A549 (cell line): ENCODE measurements at regions not wholly inside any gene's neighbourhood (a gene's known extent, or its start where the extent isn't known, plus 50 kb on each side); places are given as distances from the start of the nearest gene placed in this dataset.
A peak's percentile ranks its signal among the peaks of the same experiment; 100 is the strongest.

Source experiments
- ATAC-seq, 2 experiments: fragments of 200-7000 bp in 1 of 2; fragments of >200 bp in 1 of 2; cut with Nextera tagmentation in 1 of 2; cut with Tn5 transposase in 1 of 2; 3 replicates each; pipeline versions ENCODE4 v1.8.0 to v1.9.1; 2018 to 2020; ENCODE audit warnings: mild to moderate bottlenecking in 1 of 2, moderate library complexity in 1 of 2
- CTCF ChIA-PET: fragments of 300-600 bp; sonication (Branson Sonifier 250); formaldehyde crosslinking; extraction: SDS; loops from one replicate; lab custom pipeline; 2021; ENCODE audit warnings: antibody characterized with exemption, inconsistent platforms; lab: Yijun Ruan, JAX
- POLR2A ChIA-PET: fragments of 350-600 bp; formaldehyde crosslinking; extraction: SDS; loops from one replicate; lab custom pipeline; 2021; ENCODE audit warnings: antibody characterized with exemption, inconsistent platforms; lab: Yijun Ruan, JAX
- DNase-seq, 2 experiments: peaks; one replicate each; pipeline versions ENCODE4 v3.0.0 to v3.0.0-alpha.2; 2011 to 2016; ENCODE audit warnings: low read depth in 1 of 2, low spot score in 1 of 2
- FAIRE-seq: peaks from 2 replicates; lab custom pipeline; 2011; peaks lifted over from hg19 to GRCh38; lab: Jason Lieb, UNC
- H3K27ac ChIP-seq, 2 experiments: fragments of >200 bp; sonication (Bioruptor Twin); formaldehyde crosslinking; 3 replicates each; pipeline ENCODE4 v1.5.1; 2016 to 2017
- H3K4me1 ChIP-seq: fragments of >200 bp; sonication (Bioruptor Twin); formaldehyde crosslinking; 3 replicates; pipeline ENCODE4 v1.6.1; 2016
- H3K4me2 ChIP-seq: fragments of >200 bp; sonication (Bioruptor Twin); formaldehyde crosslinking; 3 replicates; pipeline ENCODE4 v1.6.1; 2016
- H3K4me3 ChIP-seq: fragments of >200 bp; sonication (Bioruptor Twin); formaldehyde crosslinking; 3 replicates; pipeline ENCODE4 v1.5.1; 2016
- H3K9me3 ChIP-seq: fragments of >200 bp; sonication (Bioruptor Twin); formaldehyde crosslinking; 3 replicates; pipeline ENCODE4 v1.6.1; 2016
- BCL3 ChIP-seq: fragments of >200 bp; sonication (Bioruptor Twin); formaldehyde crosslinking; IDR thresholded peaks from 3 replicates; pipeline ENCODE4 v1.6.1; 2016
- BHLHE40 ChIP-seq: IDR thresholded peaks from 2 replicates; pipeline ENCODE4 v1.6.1; 2012; ENCODE audit warnings: low read depth, low read length, inconsistent platforms
- CBX8 ChIP-seq: fragments of 200-600 bp; sonication (generic); IDR thresholded peaks from 2 replicates; pipeline ENCODE4 v1.6.1; 2016
- CEBPB ChIP-seq, 2 experiments: fragments of >200 bp in 1 of 2; sonication (Bioruptor Twin) in 1 of 2; formaldehyde crosslinking in 1 of 2; IDR thresholded peaks; 2 replicates each; pipeline ENCODE4 v1.6.1; 2012 to 2016
- E2F6 ChIP-seq: IDR thresholded peaks from 2 replicates; pipeline ENCODE4 v1.6.1; 2012; ENCODE audit warnings: low read depth, borderline replicate concordance
- EHF ChIP-seq: fragments of 250-450 bp; sonication (Bioruptor Pico); IDR thresholded peaks from 2 replicates; pipeline ENCODE4 v1.5.0; 2020; ENCODE audit warnings: mild to moderate bottlenecking
- ESRRA ChIP-seq: fragments of 150-350 bp; IDR thresholded peaks from 2 replicates; pipeline ENCODE4 v1.6.1; 2014; ENCODE audit warnings: mild to moderate bottlenecking, low read length, borderline replicate concordance
- FOSL2 ChIP-seq, 2 experiments: fragments of 450-650 bp in 1 of 2; fragments of >200 bp in 1 of 2; sonication (Bioruptor Twin) in 1 of 2; formaldehyde crosslinking; IDR thresholded peaks; 2 replicates each; pipeline versions ENCODE4 v1.5.0 to v1.6.1; 2016 to 2020; ENCODE audit warnings: mild to moderate bottlenecking in 1 of 2, moderate library complexity in 1 of 2
- GATA3 ChIP-seq: IDR thresholded peaks from 2 replicates; pipeline ENCODE4 v1.6.1; 2012; ENCODE audit warnings: borderline replicate concordance
- HES2 ChIP-seq: fragments of >200 bp; sonication (Bioruptor Twin); formaldehyde crosslinking; IDR thresholded peaks from 2 replicates; pipeline ENCODE4 v1.6.1; 2016
- HOXB5 ChIP-seq: fragments of 250-450 bp; sonication (Bioruptor Pico); IDR thresholded peaks from 2 replicates; pipeline ENCODE4 v1.5.0; 2020; ENCODE audit warnings: mild to moderate bottlenecking, moderate library complexity
- JUN ChIP-seq, 2 experiments: fragments of >200 bp; sonication (Bioruptor Twin); formaldehyde crosslinking; IDR thresholded peaks; 2 replicates in 1 of 2; 3 replicates in 1 of 2; pipeline ENCODE4 v1.6.1; 2016 to 2017
- KDM1A ChIP-seq: fragments of 200-600 bp; sonication (generic); IDR thresholded peaks from 2 replicates; pipeline ENCODE4 v1.6.1; 2016; ENCODE audit warnings: low read depth, mild to moderate bottlenecking
- MAFK ChIP-seq: fragments of 450-650 bp; IDR thresholded peaks from 2 replicates; pipeline ENCODE4 v1.6.1; 2014; ENCODE audit not compliant: partially characterized antibody
- MAX ChIP-seq: IDR thresholded peaks from 2 replicates; pipeline ENCODE4 v1.6.1; 2012
- MAZ ChIP-seq: fragments of 150-350 bp; IDR thresholded peaks from 2 replicates; pipeline ENCODE4 v1.6.1; 2014; ENCODE audit warnings: antibody characterized with exemption, low read depth, low read length, borderline replicate concordance
- MYC ChIP-seq: IDR thresholded peaks from 2 replicates; pipeline ENCODE4 v1.6.1; 2012; ENCODE audit warnings: mild to moderate bottlenecking, inconsistent platforms, low read length, improper control_type of control experiment, borderline replicate concordance
- NFE2L2 ChIP-seq: fragments of 150-350 bp; conservative IDR thresholded peaks from 2 replicates; pipeline ENCODE4 v1.6.1; 2014; ENCODE audit warnings: low read length
- PBX3 ChIP-seq: IDR thresholded peaks from 2 replicates; pipeline ENCODE4 v1.6.1; 2012
- PHF8 ChIP-seq: fragments of 200-600 bp; sonication (generic); IDR thresholded peaks from 2 replicates; pipeline ENCODE4 v1.6.1; 2016; ENCODE audit warnings: low read depth, mild to moderate bottlenecking, antibody characterized with exemption, moderate library complexity, borderline replicate concordance
- RAD21 ChIP-seq, 2 experiments: fragments of >200 bp in 1 of 2; sonication (Bioruptor Twin) in 1 of 2; formaldehyde crosslinking in 1 of 2; IDR thresholded peaks in 1 of 2; conservative IDR thresholded peaks in 1 of 2; 2 replicates in 1 of 2; 3 replicates in 1 of 2; pipeline ENCODE4 v1.6.1; 2012 to 2018; ENCODE audit warnings: inconsistent platforms in 1 of 2
- RFX5 ChIP-seq: fragments of 450-650 bp; IDR thresholded peaks from 2 replicates; pipeline ENCODE4 v1.7.1; 2014; ENCODE audit warnings: antibody characterized with exemption, mild to moderate bottlenecking, moderate library complexity
- RNF2 ChIP-seq: fragments of 200-600 bp; sonication (generic); IDR thresholded peaks from 2 replicates; pipeline ENCODE4 v1.6.1; 2016; ENCODE audit warnings: low read depth, mild to moderate bottlenecking, antibody characterized with exemption, moderate library complexity, borderline replicate concordance
- TFCP2L1 ChIP-seq: fragments of 250-450 bp; sonication (Bioruptor Pico); IDR thresholded peaks from 2 replicates; pipeline ENCODE4 v1.5.0; 2021; ENCODE audit warnings: mild to moderate bottlenecking
- ZFP36 ChIP-seq: fragments of 450-650 bp; IDR thresholded peaks from 2 replicates; pipeline ENCODE4 v1.6.1; 2014; ENCODE audit warnings: borderline replicate concordance; ENCODE audit not compliant: partially characterized antibody
- ZNF302 ChIP-seq: fragments of 250-450 bp; sonication (Bioruptor Pico); IDR thresholded peaks from 2 replicates; pipeline ENCODE4 v1.9.0; 2021; ENCODE audit warnings: inconsistent platforms, mild to moderate bottlenecking, moderate library complexity
- WGBS: methylation state at CpG from one replicate; pipeline ENCODE4 v1.1.6; 2017; ENCODE audit errors: missing lambda C conversion rate; 5-methylcytosine and 5-hydroxymethylcytosine counted together
- TF ChIP-seq, protein P1 (sequence below): fragments of 200-600 bp; sonication (generic); IDR thresholded peaks from 2 replicates; pipeline ENCODE4 v1.6.1; 2016; ENCODE audit warnings: antibody characterized with exemption, mild to moderate bottlenecking, moderate library complexity

- H3K4me1 ChIP-seq, result no peaks in the 10 kb centered on the region
- ChIA-PET CTCF (no interaction called here), POLR2A (no interaction called here)
- H3K27ac ChIP-seq, result no peak overlapping the region
- H3K9me3 ChIP-seq, result no peaks in the 10 kb centered on the region
- DNase-seq, result no peak
- no peak for ATAC-seq
- no peak overlapping the region for H3K4me2 ChIP-seq
- H3K4me3 ChIP-seq, result no peak overlapping the region
- FAIRE-seq, result no peak
- no peak for TF ChIP-seq JUN (IDR thresholded peaks at IDR 0.05)
- no peak for TF ChIP-seq HES2
- TF ChIP-seq, protein P1, sequence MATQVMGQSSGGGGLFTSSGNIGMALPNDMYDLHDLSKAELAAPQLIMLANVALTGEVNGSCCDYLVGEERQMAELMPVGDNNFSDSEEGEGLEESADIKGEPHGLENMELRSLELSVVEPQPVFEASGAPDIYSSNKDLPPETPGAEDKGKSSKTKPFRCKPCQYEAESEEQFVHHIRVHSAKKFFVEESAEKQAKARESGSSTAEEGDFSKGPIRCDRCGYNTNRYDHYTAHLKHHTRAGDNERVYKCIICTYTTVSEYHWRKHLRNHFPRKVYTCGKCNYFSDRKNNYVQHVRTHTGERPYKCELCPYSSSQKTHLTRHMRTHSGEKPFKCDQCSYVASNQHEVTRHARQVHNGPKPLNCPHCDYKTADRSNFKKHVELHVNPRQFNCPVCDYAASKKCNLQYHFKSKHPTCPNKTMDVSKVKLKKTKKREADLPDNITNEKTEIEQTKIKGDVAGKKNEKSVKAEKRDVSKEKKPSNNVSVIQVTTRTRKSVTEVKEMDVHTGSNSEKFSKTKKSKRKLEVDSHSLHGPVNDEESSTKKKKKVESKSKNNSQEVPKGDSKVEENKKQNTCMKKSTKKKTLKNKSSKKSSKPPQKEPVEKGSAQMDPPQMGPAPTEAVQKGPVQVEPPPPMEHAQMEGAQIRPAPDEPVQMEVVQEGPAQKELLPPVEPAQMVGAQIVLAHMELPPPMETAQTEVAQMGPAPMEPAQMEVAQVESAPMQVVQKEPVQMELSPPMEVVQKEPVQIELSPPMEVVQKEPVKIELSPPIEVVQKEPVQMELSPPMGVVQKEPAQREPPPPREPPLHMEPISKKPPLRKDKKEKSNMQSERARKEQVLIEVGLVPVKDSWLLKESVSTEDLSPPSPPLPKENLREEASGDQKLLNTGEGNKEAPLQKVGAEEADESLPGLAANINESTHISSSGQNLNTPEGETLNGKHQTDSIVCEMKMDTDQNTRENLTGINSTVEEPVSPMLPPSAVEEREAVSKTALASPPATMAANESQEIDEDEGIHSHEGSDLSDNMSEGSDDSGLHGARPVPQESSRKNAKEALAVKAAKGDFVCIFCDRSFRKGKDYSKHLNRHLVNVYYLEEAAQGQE, result no peak
- TF ChIP-seq MAFK, result no peak
- TF ChIP-seq MAZ, result no peak
- TF ChIP-seq PBX3, result no peak
- TF ChIP-seq BHLHE40, result no peak
- TF ChIP-seq FOSL2 (IDR thresholded peaks at IDR 0.05), result no peak
- TF ChIP-seq FOSL2 (CRISPR knock-in tag; IDR thresholded peaks at IDR 0.05), result no peak
- TF ChIP-seq E2F6, result no peak
- TF ChIP-seq KDM1A, result no peak
- TF ChIP-seq RFX5, result no peak
- no peak for TF ChIP-seq ZFP36
- TF ChIP-seq EHF (CRISPR knock-in tag), result no peak
- TF ChIP-seq BCL3, result no peak
- no peak for TF ChIP-seq ESRRA
- no peak for TF ChIP-seq MYC
- no peak for TF ChIP-seq ZNF302 (CRISPR knock-in tag)
- no peak for TF ChIP-seq CBX8
- TF ChIP-seq, all 56 proteins: peak for 0
- 13% methylated on average over 2 of the region's 2 CpGs for WGBS
Measured at GRCh38 chr4:104066533-104066932, 346.7 kb upstream of the TACR3 start.

DNA sequence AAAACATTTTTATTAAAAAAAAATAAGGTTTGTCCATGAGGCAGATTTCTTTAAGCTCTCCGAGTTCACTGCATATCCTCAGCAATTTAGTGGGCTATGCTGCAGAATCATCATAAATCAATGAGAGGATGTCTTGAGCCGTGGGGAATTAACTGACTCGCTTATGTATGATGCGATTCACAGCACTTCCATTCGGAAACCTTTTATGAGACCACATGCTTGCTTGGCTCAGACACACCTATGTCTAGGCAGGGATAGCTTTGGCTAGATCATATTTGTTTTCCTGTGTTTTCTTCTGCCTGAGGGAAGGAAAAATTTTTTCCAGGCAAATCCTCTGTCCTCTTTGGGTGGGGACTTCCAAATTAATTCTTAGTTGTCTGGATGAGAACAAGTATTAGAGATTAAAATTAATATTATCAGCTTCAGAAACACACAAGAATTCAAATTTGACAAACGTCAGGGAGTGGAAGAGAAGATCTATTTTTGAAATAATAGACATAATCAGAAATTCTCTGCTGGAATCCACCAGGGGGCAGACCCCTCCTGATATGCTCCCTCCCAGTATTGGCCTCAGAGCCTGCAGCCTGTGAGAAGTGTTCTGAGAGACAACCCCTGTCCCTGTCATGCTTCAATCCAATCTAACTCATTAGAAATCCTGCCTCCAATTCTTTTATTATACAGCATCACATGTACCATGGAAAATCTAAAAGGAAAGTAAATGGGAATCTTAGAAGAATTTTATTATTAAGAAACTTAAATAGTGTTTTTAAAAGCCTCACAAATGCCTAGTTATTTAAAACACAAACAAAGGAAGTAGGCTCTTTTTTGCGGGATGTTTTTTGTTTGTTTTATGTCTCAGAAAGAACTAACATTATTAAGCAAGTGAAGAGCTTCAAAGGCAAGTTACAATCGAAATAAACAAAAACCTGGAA is 345.1 kb upstream of the TACR3 start:
- FAIRE-seq (no peak), DNase-seq (peak; percentile 5 to 44), ATAC-seq (peak in 1 of 2 experiments; percentile 84; a peak in 4 of 6 replicates)
- Histone ChIP-seq H3K27ac (no peak overlapping the region), H3K9me3 (no peaks in the 10 kb centered on the region), H3K4me1 (no peaks in the 10 kb centered on the region), H3K4me3 (no peak overlapping the region), H3K4me2 (no peak overlapping the region)
- ChIA-PET POLR2A (no interaction called here), CTCF (interaction anchor here (0.6 to 2.2 kb wide), 5 partner anchors 269 to 798 kb away, joined by 3 to 6 read pairs (median 5); no protein-coding TSS in a partner anchor)
- 8% methylated on average over 8 of the region's 8 CpGs for WGBS
- TF ChIP-seq HOXB5 (CRISPR knock-in tag) (no peak), CEBPB (IDR thresholded peaks at IDR 0.05) (no peak), MAX (no peak), FOSL2 (IDR thresholded peaks at IDR 0.05) (no peak), FOSL2 (CRISPR knock-in tag; IDR thresholded peaks at IDR 0.05) (no peak), PHF8 (no peak), RFX5 (no peak), NFE2L2 (no peak), BCL3 (no peak), RNF2 (no peak), ZNF302 (CRISPR knock-in tag) (no peak), RAD21 (conservative IDR thresholded peaks at IDR 0.05 in 1 of 2, IDR thresholded peaks at IDR 0.05 in 1 of 2) (peak; percentile 66 to 70), ZFP36 (no peak), GATA3 (no peak), TFCP2L1 (CRISPR knock-in tag) (no peak)
